Umbilical cord (tissue), 1 donor: ENCODE measurements at regions not wholly inside any gene's neighbourhood (a gene's known extent, or its start where the extent isn't known, plus 50 kb on each side); places are given as distances from the start of the nearest gene placed in this dataset.

Experiments used
- DNase-seq: peaks from one replicate; pipeline ENCODE4 v3.0.0-alpha.2; 2015; ENCODE audit warnings: low spot score

DNA sequence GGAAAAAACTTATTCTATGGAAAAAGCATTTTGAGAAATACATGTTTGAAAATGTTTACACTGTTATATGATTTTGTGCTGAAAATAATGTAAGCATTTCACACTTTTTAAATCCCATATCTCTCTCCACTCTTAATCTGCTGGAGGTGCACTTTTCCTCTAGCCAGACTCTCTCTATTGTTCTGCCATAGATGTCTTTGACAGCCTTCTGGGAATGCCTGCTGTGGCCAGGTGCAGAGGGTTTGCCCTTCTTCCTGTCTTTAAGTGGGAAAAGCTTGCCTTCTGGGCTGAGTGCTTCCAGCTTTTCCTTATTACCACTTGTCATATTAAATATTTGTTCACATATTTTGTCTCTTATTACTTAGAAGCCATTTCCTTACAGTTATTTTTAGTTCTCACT, 60.1 kb upstream of the PPM1H start:
- no peak for DNase-seq

DNA sequence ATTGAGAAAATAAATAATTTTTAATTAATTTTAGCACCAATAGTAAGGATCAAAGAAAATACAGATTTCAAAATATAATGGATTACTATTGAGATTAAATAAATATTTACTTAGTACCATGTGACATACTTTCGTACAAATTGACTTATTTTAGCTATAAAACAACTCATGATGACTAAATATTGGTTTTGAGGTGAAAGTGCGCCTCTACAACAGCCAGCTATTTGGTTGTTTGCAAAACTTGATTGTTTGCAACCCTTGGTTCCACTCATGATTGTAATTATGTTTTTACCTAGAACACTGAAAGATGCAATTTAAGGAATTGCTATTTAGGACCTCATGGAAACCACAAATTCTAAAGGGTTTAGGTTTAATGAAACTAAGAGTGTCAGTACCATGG, 51.9 kb upstream of the PPM1H start:
- no peak for DNase-seq
